Ovary (tissue), 7 donors: ENCODE measurements at regions not wholly inside any gene's neighbourhood (a gene's known extent, or its start where the extent isn't known, plus 50 kb on each side); places are given as distances from the start of the nearest gene placed in this dataset.
"Not testable (repeated sequence)": the region's sequence is repeated elsewhere in the genome, so short reads cannot be mapped to it uniquely, and the experiment has no call there.

ENCODE experiments used
- DNase-seq, 5 donors: peaks; one replicate each; pipeline ENCODE4 v3.0.0-alpha.2; 2019 to 2020
- H3K27ac ChIP-seq, 2 donors: fragments of 200-600 bp; one replicate each; pipeline versions ENCODE4 v1.5.1 to v1.8.0; 2019 to 2022
- H3K27me3 ChIP-seq: fragments of 200-600 bp; one replicate; pipeline ENCODE4 v1.8.0; 2022
- H3K36me3 ChIP-seq: fragments of 200-600 bp; sonication (generic); one replicate; pipeline ENCODE4 v1.5.1; 2019
- H3K4me1 ChIP-seq: one replicate; pipeline ENCODE4 v1.8.1; 2013; ENCODE audit warnings: mild to moderate bottlenecking, moderate library complexity; ENCODE audit not compliant: insufficient read depth
- H3K4me3 ChIP-seq: fragments of 200-600 bp; sonication (generic); one replicate; pipeline ENCODE4 v1.5.1; 2017
- H3K9me3 ChIP-seq, 2 donors: fragments of 200-600 bp in 1 of 2; sonication (generic) in 1 of 2; one replicate each; pipeline versions ENCODE4 v1.5.1 to v1.8.1; 2013 to 2019; ENCODE audit warnings: mild to moderate bottlenecking in 1 of 2, moderate library complexity in 1 of 2
- CTCF ChIP-seq, 3 donors: fragments of 450-650 bp in 2 of 3; fragments of 200-600 bp in 1 of 3; IDR thresholded peaks; one replicate each; pipeline versions ENCODE4 v1.5.1 to v1.8.0; 2016 to 2022; ENCODE audit warnings: antibody characterized with exemption in 3 of 3, mild to moderate bottlenecking in 1 of 3
- EP300 ChIP-seq: sonication (generic); formaldehyde crosslinking; IDR thresholded peaks from one replicate; pipeline ENCODE4 v1.6.1; 2017; ENCODE audit warnings: antibody characterized with exemption
- POLR2A ChIP-seq: fragments of 450-650 bp; IDR thresholded peaks from one replicate; pipeline ENCODE4 v1.6.1; 2017; ENCODE audit warnings: antibody characterized with exemption, mild to moderate bottlenecking, moderate library complexity
- WGBS, 3 donors: extraction: QIAGEN DNeasy Blood & Tissue Kit in 1 of 3; methylation state at CpG; one replicate each; pipeline versions ENCODE4 v1.1.5 to v1.1.7; 2013 to 2017; 5-methylcytosine and 5-hydroxymethylcytosine counted together
- intact Hi-C, 4 donors: fragments of 100-400 bp; cut with DNase I; formaldehyde crosslinking; loops; one replicate each; pipeline versions ENCODE4 v1.11.0 to v1.15.1; 2022 to 2023
- donor health status: DM: no; HTN: no; CAD: no; lungs with moderate emphysema.
- donor health status: DM: no; HTN: no; CAD: no.
- donor health status: Bipolar disorder and iron deficiency.
- donor health status: DM: no; HTN: no; CAD: no.
- donor health status: DM: yes; HTN: yes; CAD: no.

GRCh38 chr4:115489279-115489678 lies 375.9 kb upstream of the NDST4 start:
- no peak for DNase-seq
- 64 to 75% (median 74%) methylated on average over 2 of the region's 2 CpGs for WGBS, 3 donors
- Histone ChIP-seq H3K9me3 (no peaks in the 10 kb centered on the region), H3K27ac (no peak overlapping the region), H3K27me3 (no peaks in the 10 kb centered on the region), H3K36me3 (no peaks in the 10 kb centered on the region), H3K4me3 (no peak overlapping the region), H3K4me1 (no peaks in the 10 kb centered on the region)
- intact Hi-C loops, result no loop called here
- TF ChIP-seq EP300 (no peak), CTCF (IDR thresholded peaks at IDR 0.05) (no peak), POLR2A (no peak)

GRCh38 chr4:115485402-115485801 lies 372.0 kb upstream of the NDST4 start:
- Histone ChIP-seq H3K4me1 (no peaks in the 10 kb centered on the region), H3K27me3 (no peaks in the 10 kb centered on the region), H3K27ac (no peak overlapping the region), H3K9me3 (no peaks in the 10 kb centered on the region), H3K36me3 (no peaks in the 10 kb centered on the region), H3K4me3 (no peak overlapping the region)
- 77 to 83% (median 82%) methylated on average over 2 of the region's 2 CpGs for WGBS, 3 donors
- DNase-seq, result no peak
- TF ChIP-seq POLR2A (no peak), CTCF (IDR thresholded peaks at IDR 0.05) (no peak), EP300 (no peak)
- intact Hi-C loops, result no loop called here

- no peaks in the 10 kb centered on the region for H3K4me1 ChIP-seq
- 81 to 85% (median 83%) methylated on average over 4 of the region's 4 CpGs for WGBS, 3 donors
- no peaks in the 10 kb centered on the region for H3K36me3 ChIP-seq
- no peak for DNase-seq
- no peak overlapping the region for H3K4me3 ChIP-seq
- no peaks in the 10 kb centered on the region for H3K9me3 ChIP-seq
- TF ChIP-seq CTCF (IDR thresholded peaks at IDR 0.05) (no peak), POLR2A (no peak), EP300 (no peak)
- no peaks in the 10 kb centered on the region for H3K27me3 ChIP-seq
- H3K27ac ChIP-seq, result no peak overlapping the region
- intact Hi-C loops, result no loop called here
These were observed 371.1 kb upstream of the NDST4 start for GRCh38 chr4:115484479-115484878.

GRCh38 chr4:115470763-115471162 lies 357.3 kb upstream of the NDST4 start:
- Histone ChIP-seq H3K36me3 (no peaks in the 10 kb centered on the region), H3K4me3 (no peak overlapping the region), H3K27me3 (no peaks in the 10 kb centered on the region), H3K9me3 (no peaks in the 10 kb centered on the region), H3K4me1 (no peaks in the 10 kb centered on the region), H3K27ac (no peak overlapping the region)
- DNase-seq, result no peak
- intact Hi-C loops, result no loop called here
- 1 to 36% (median 34%) methylated on average over 1 of the region's 1 CpG for WGBS, 3 donors
- TF ChIP-seq CTCF (IDR thresholded peaks at IDR 0.05), result no peak
- no peak for TF ChIP-seq EP300
- no peak for TF ChIP-seq POLR2A

GRCh38 chr4:115459301-115459700 lies 345.9 kb upstream of the NDST4 start:
- DNase-seq, H3K4me3 ChIP-seq, H3K9me3 ChIP-seq, H3K27me3 ChIP-seq, H3K36me3 ChIP-seq, intact Hi-C loops, H3K27ac ChIP-seq, H3K4me1 ChIP-seq: not testable (repeated sequence)
- WGBS, 3 donors, result 69 to 80% (median 70%) methylated on average over 4 of the region's 4 CpGs
